GM19043 (cell line): ENCODE measurements at regions not wholly inside any gene's neighbourhood (a gene's known extent, or its start where the extent isn't known, plus 50 kb on each side); places are given as distances from the start of the nearest gene placed in this dataset.

Experiments
- ATAC-seq: cut with Tn5 transposase; IDR thresholded peaks from one replicate; pipeline ENCODE4 v1.9.1; 2021; ENCODE audit warnings: low read depth; ENCODE audit not compliant: unreplicated experiment

- ATAC-seq, result no peak
These were observed 582.4 kb upstream of the C9orf72 start for GRCh38 chr9:28155671-28156070.

DNA sequence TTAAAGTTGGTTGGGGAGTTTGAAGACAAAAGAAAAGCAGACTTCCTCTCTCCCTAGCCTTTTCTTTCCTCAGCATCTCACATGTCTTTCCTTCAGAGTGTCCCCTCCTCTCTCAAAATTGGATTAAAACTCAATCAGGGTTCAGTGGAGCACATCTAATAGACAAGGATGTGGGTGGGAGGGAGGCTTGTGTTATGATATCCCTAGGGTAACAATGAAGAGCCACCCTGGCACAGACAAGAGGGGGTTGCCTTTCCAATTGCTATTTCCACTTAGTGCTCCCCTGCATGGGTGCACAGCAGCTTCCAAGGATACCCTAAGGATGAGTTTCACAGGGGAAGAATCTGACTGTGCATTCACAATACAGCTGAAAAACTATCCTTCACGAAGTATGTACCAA lies 585.2 kb upstream of the C9orf72 start:
- ATAC-seq, result no peak

DNA sequence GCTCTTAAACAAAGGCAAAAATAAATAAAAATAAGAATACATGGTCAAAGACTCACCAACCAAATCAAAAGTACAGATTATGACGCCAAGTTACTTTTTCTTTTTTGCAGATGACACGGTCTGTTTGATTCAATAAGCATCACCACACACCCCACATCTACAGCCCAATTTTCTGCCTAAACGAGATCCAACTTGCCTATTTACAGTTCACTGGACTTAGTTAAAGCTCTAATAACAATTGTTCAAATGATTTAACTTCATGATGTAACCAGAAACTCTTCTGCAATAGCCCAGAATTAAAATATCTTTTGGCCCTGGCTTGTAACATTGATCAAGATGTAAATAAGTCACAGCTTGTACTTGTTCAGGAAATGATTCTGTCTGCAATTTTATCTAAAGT lies 590.3 kb upstream of the C9orf72 start:
- ATAC-seq, result no peak

DNA sequence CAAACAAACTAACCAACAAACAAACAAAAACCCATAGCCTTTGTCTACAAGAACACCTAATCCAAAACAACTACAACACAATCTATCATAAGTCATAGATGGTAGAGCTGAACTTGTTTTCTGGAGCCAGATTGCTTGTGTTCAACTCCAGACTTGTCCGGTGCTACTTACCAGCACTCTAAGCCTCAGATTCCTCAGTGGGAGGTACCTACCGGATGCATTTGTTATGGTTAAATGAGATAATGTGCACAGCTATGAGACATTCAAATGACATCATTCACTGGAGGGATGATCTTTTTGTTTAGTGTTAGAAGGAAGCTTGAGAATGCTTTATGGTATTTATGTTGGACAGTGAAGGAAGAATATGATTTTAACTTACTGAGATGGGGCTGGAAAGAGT lies 592.9 kb upstream of the C9orf72 start:
- ATAC-seq, result no peak

DNA sequence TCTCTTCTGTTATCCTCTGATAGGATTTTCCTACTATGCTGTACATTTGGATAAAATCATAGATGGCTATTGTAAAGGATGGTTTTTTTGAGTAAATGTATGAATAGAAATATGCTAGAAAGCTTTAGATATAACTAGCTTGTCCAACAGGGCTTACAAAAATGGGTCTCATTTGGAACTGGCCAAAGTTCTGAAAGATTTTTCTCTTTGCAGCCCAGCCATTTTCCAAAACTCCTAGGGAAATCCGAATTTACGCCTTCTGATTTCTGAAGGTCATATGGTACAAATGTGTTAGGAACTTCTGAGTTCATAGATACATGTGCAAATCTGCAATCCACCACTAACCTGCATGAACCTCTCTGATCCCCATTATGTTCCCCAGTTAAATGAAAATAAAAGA lies 603.9 kb upstream of the C9orf72 start:
- ATAC-seq, result no peak

GRCh38 chr9:28177925-28178324 lies 604.6 kb upstream of the C9orf72 start:
- ATAC-seq, result no peak

DNA sequence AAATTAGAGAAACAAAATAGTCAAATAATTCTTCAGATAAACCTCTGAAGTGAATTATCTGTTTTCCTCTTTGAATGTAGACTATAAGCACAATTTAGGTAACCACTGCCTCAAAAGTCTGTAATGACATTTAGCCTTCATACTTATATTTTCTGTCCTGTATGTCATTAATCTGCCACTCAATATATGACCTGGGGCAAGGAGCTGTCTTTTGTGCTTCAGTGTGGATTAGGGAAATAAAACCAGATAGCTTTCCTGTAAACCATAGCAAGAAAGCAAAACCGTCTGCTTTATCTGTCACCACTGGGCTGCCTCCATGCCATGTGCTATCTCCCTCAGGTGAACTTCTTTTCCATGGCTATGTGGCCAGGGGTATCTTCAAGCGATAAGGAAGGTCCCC lies 606.6 kb upstream of the C9orf72 start:
- ATAC-seq, result no peak

DNA sequence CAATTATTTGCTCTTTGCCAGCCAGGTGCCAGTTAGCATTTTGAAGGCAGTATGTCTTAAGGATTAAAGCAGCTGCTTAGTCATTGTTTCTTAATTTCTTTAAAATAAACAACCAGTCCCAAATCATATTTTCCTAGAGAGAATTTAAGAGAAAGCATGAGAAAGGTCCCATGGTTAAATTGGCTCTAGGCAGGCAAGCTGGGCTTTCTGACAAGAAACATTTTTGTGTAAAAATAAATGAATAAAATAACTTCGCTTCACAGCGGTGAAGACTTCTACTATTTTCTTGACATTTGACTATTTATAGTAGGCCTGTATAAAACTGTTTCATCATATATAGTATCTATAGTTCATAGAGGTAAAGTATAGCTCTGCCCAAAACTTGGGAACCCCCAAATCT lies 617.7 kb upstream of the C9orf72 start:
- no peak for ATAC-seq

GRCh38 chr9:28197653-28198052 lies 624.4 kb upstream of the C9orf72 start:
- no peak for ATAC-seq

GRCh38 chr9:28203036-28203435 lies 629.8 kb upstream of the C9orf72 start:
- no peak for ATAC-seq

GRCh38 chr9:28206280-28206679 lies 633.0 kb upstream of the C9orf72 start:
- ATAC-seq, result no peak

DNA sequence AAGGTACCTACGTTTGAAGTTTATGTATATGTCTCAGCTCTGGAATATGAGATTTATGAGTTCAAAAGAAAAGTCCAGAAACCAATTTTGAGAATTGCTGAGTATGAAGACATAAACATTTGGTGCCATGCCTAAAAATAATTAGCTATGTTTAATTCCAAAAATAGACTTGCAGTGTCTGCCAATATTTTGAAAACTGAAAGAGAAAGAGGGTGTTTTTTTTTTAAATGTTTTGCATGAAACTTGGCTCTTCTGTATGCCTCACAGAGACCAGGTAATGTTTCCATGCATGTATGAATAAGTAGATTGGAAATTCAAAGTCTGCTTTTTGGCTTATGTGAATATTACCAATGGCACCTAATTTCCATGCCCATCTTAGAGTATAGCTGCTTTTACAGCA lies 634.4 kb upstream of the C9orf72 start:
- ATAC-seq, result no peak

DNA sequence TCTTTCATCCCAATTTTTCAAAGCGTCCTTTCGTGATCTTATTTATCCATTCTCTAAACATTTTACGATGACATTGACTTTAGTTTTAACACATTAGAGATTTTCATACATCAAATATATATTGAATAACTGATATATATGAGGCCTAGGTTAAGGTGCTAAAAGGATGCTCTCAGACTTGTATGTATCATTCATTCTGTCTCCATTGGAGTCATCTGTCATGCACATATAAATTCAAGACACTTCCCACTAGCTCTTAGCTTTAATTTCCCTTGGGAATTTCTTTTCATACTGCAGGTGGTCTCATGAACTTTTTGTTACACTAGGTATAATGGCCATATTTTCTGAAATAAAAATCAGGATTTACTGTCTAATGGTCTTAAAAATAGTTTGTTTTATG lies 635.8 kb upstream of the C9orf72 start:
- no peak for ATAC-seq

DNA sequence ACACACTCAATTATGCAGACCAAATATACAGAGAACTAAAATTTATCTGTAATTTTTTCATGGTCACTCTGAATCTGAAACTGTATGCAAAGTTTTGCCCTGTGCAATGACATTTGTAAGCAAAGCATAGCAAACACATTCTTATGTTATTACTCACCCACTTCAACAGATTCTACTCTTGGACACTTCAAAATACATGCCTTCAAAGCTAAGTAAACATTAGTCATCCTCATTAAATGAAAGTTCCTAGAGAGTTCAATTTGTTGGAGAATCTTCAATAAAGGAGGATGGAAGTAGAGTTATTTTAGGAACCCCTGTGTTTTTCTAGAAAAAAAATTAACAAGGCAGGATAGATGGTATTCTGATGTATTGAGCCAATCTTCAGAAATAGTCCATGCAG lies 639.7 kb upstream of the C9orf72 start:
- ATAC-seq, result no peak

DNA sequence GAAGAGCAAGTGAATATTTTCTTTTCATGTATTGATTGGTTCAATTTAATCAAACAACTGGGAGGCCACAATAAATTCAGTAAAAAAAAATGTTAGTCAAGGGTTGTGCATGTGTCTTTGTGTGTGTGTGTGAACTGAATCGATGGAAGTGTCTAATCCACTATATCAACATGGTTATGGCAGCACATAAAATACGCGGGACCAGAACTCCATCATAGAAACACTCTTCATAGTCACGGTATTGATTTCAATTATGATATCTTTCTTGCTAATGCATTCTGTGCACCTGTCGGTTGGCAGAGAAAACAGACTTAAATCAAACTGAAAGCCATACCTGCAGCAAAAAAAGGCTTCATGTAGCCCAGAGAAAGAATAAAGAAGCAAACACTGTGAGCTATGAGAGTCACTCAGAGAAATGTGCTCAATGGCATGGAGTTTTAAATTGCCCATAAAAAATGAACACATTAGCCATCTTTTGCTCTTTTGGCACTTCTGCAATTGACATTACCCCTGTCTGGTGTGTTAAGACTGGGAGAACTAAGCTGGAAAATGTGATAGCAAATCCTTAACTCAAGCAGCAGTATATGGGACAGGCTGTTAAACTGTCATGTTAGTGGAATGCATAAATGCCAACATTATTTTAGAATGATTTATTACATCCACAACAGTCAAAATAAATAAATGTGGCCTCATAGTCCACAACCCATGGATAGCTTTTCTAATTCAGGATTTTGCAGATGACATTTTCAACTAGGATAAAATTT lies 642.4 kb upstream of the C9orf72 start:
- no peak for ATAC-seq

GRCh38 chr9:28232686-28233085 lies 659.4 kb upstream of the C9orf72 start:
- ATAC-seq, result no peak

DNA sequence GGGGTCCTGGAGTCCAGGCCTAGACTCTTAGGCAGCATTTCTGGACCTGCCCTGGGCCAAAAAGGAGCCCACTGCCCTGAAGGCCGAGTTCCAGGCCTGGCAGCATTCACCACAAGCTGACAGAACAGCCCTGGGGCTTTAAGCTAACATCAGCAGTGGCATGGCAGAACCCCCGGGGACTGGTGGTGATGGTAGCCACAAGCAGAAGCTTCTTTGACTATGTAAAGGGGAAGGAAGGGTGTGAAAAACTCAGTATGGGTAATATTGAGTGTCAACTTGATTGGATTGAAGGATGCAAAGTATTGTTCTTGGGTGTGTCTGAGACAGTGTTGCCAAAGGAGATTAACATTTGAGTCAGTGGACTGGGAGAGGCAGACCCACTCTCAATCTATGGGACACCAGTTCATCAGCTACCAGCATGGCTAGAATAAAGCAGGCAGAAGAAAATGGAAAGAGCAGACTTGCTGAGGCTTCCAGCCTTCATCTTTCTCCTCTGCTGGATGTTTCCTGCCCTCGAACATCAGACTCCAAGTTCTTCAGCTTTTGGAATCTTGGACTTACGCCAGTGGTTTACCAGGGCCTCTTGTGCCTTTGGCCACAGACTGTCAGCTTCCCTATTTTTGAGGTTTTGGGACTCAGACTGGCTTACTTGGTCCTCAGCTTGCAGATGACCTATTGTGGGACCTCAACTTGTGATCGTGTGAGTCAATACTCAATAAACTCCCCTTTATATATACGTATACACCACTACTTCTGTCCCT lies 661.0 kb upstream of the C9orf72 start:
- ATAC-seq, result no peak

DNA sequence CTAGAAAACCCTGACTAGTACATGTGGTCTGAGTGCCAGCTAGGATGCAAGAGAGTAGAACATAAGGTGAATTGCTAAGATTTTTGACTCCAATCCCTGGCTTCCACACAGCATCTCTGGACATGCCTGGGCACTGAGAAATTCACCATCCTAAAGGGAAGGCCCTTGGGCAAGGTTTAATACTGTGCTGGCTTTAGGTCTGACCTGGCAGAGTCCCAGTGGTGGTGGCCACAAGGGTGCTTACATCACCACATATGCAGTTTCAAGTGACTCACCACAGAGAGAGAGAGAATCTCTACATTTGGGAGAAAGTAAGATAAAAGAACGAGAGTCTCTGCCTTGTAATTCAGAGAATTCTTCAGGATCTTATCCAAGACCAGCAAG lies 661.6 kb upstream of the C9orf72 start:
- ATAC-seq, result no peak

DNA sequence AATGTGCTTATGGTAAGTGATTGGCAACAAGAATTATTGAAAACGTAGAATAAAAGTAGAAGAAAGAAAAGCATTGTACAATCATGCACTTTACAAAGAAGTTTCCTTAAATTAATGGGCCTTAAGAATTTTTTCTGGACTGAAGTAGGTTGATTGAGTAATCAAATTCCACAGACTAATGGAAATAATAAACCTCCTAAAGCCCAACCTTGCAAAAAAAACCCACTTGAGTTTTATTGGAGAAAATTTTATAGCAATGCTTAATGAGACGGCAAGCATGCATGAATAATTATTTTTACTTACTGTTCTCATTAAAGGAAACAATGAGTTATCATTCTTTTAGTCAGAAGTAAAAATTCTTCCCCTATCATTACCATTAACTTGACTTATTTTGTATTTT lies 676.1 kb upstream of the C9orf72 start:
- no peak for ATAC-seq

DNA sequence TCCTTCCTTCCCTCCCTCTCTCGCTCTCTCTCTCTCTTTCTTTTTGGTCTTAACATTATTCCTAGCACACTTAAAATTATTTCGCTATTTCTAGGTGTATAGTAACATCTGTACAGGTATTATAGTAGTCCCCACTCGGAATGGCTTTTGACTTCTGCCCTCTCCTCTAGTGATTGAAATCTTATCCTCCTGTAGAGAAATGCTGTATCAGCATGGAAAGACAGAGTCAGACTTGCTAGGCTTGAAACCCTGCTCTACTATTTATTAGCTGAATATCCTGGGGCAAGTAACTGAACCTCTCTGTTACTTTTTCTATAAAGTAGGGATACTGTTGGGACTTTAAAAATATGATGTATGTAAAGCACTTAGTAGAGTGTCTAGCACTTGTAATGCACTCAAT lies 681.9 kb upstream of the C9orf72 start:
- no peak for ATAC-seq

DNA sequence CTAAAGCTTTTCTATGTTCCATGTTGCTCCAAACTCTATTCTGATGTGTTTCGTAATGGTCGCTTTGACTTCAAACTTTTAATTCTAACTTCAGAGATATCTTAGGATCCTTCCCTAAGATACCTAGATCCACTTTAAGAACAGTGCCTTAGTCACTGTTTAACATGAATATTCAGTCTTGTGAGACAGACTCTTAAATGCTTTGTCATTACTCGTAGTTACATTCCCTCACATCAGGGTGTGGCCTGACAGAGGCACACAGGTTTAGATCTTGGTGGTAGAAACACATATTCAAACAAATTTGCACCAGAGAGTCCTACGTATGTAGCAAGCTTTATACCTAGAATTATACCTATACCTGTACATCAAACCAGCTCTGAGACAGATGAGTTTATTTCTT lies 687.0 kb upstream of the C9orf72 start:
- ATAC-seq, result no peak

GRCh38 chr9:28264368-28264767 lies 691.1 kb upstream of the C9orf72 start:
- ATAC-seq, result no peak
